ENCODE measurements at regions not wholly inside any gene's neighbourhood (a gene's known extent, or its start where the extent isn't known, plus 50 kb on each side); places are given as distances from the start of the nearest gene placed in this dataset.
"Not testable (repeated sequence)": the region's sequence is repeated elsewhere in the genome, so short reads cannot be mapped to it uniquely, and the experiment has no call there.

- TF ChIP-seq CTCF (IDR thresholded peaks at IDR 0.05); ZFX (IDR thresholded peaks at IDR 0.05; ENCODE audit: borderline replicate concordance): not testable (repeated sequence)
These were observed 68.3 kb downstream of the SEPTIN7 start for GRCh38 chr7:35869117-35869516.

Data from 22Rv1 (cell line).